ENCODE measurements at regions not wholly inside any gene's neighbourhood (a gene's known extent, or its start where the extent isn't known, plus 50 kb on each side); places are given as distances from the start of the nearest gene placed in this dataset.

- Histone ChIP-seq H3K27ac (replicated peaks) (no peak overlapping the region), H3K27me3 (ENCODE audit: insufficient read depth, poor library complexity, severe bottlenecking) (no peaks in the 10 kb centered on the region), H3K4me3 (replicated peaks; ENCODE audit: insufficient read depth, low read length) (no peak overlapping the region)
- DNase-seq (ENCODE audit: low read depth in 1 of 2, low spot score in 1 of 2), result no peak
- no peak for TF ChIP-seq REST (IDR thresholded peaks at IDR 0.05; ENCODE audit: insufficient replicate concordance, low read depth)
These were observed 313.9 kb upstream of the SALL1 start for GRCh38 chr16:51464996-51465395.

DNA sequence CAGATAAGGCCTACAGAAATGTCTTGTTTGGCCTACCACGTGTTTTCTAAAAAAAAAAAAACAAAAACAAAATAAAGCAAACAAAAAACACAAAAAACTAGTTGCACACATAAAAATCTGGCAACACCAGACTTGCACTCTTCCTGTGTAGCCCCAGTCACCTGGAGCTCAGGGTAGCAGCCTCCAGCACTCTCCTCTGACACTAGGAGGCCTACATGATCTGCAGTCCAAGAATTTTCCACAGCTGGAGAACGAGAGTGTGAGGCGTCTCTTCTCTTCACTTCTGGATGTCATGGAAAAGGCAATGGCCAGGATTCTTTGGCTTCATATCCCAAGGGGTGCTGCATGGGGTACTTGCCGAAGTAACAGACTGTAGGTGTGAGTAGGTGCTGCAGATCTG lies 310.2 kb upstream of the SALL1 start:
- no peak for DNase-seq (ENCODE audit: low read depth in 1 of 2, low spot score in 1 of 2)
- no peak overlapping the region for H3K27ac ChIP-seq (replicated peaks)
- TF ChIP-seq POLR2AphosphoS5 (IDR thresholded peaks at IDR 0.05; ENCODE audit: low read depth), result no peak
- TF ChIP-seq GABPA (IDR thresholded peaks at IDR 0.05; ENCODE audit: low read depth), result no peak
- no peak for TF ChIP-seq SPI1 (IDR thresholded peaks at IDR 0.05; ENCODE audit: borderline replicate concordance, low read depth)
- TF ChIP-seq, protein P1, sequence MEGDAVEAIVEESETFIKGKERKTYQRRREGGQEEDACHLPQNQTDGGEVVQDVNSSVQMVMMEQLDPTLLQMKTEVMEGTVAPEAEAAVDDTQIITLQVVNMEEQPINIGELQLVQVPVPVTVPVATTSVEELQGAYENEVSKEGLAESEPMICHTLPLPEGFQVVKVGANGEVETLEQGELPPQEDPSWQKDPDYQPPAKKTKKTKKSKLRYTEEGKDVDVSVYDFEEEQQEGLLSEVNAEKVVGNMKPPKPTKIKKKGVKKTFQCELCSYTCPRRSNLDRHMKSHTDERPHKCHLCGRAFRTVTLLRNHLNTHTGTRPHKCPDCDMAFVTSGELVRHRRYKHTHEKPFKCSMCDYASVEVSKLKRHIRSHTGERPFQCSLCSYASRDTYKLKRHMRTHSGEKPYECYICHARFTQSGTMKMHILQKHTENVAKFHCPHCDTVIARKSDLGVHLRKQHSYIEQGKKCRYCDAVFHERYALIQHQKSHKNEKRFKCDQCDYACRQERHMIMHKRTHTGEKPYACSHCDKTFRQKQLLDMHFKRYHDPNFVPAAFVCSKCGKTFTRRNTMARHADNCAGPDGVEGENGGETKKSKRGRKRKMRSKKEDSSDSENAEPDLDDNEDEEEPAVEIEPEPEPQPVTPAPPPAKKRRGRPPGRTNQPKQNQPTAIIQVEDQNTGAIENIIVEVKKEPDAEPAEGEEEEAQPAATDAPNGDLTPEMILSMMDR (IDR thresholded peaks at IDR 0.05; ENCODE audit: insufficient read depth, low read length), result no peak
- no peak for TF ChIP-seq REST (IDR thresholded peaks at IDR 0.05; ENCODE audit: insufficient replicate concordance, low read depth)
- peaks cover 2% of the 10 kb centered on the region for H3K27me3 ChIP-seq (ENCODE audit: insufficient read depth, poor library complexity, severe bottlenecking)
- H3K4me3 ChIP-seq (replicated peaks; ENCODE audit: insufficient read depth, low read length), result no peak overlapping the region

- no peak for DNase-seq (ENCODE audit: low read depth in 1 of 2, low spot score in 1 of 2)
- peaks cover 2% of the 10 kb centered on the region for H3K27me3 ChIP-seq (ENCODE audit: insufficient read depth, poor library complexity, severe bottlenecking)
- H3K27ac ChIP-seq (replicated peaks), result no peak overlapping the region
- TF ChIP-seq REST (IDR thresholded peaks at IDR 0.05; ENCODE audit: insufficient replicate concordance, low read depth) (no peak), POLR2AphosphoS5 (IDR thresholded peaks at IDR 0.05; ENCODE audit: low read depth) (no peak), SPI1 (IDR thresholded peaks at IDR 0.05; ENCODE audit: borderline replicate concordance, low read depth) (no peak), GABPA (IDR thresholded peaks at IDR 0.05; ENCODE audit: low read depth) (no peak)
- TF ChIP-seq, protein P1 (IDR thresholded peaks at IDR 0.05; ENCODE audit: insufficient read depth, low read length), result no peak
- no peak overlapping the region for H3K4me3 ChIP-seq (replicated peaks; ENCODE audit: insufficient read depth, low read length)
These were observed 307.5 kb upstream of the SALL1 start for GRCh38 chr16:51458356-51459140.

Data from HL-60 (cell line).